Mucosa of descending colon (tissue), 3 donors: ENCODE measurements at regions not wholly inside any gene's neighbourhood (a gene's known extent, or its start where the extent isn't known, plus 50 kb on each side); places are given as distances from the start of the nearest gene placed in this dataset.
"Not testable (repeated sequence)": the region's sequence is repeated elsewhere in the genome, so short reads cannot be mapped to it uniquely, and the experiment has no call there.

Source experiments
- ATAC-seq: fragments of 200-7000 bp; cut with Tn5 transposase; one replicate; pipeline ENCODE4 v1.9.1; 2020; ENCODE audit warnings: mild to moderate bottlenecking, moderate library complexity
- DNase-seq, 3 donors: peaks; one replicate each; pipeline ENCODE4 v3.0.0-alpha.2; 2020
- H3K36me3 ChIP-seq: fragments of 200-600 bp; one replicate; pipeline ENCODE4 v1.8.0; 2021; ENCODE audit warnings: low read depth, mild to moderate bottlenecking
- H3K4me1 ChIP-seq: fragments of 200-600 bp; one replicate; pipeline ENCODE4 v1.8.0; 2021; ENCODE audit warnings: low read depth, mild to moderate bottlenecking
- H3K4me3 ChIP-seq: fragments of 200-600 bp; one replicate; pipeline ENCODE4 v1.8.0; 2021; ENCODE audit warnings: mild to moderate bottlenecking
- H3K9me3 ChIP-seq: fragments of 200-600 bp; one replicate; pipeline ENCODE4 v1.8.0; 2021; ENCODE audit warnings: mild to moderate bottlenecking
- CTCF ChIP-seq: fragments of 200-600 bp; IDR thresholded peaks from one replicate; pipeline ENCODE4 v1.8.0; 2022; ENCODE audit warnings: antibody characterized with exemption, mild to moderate bottlenecking
- intact Hi-C, 2 donors: fragments of 100-400 bp; cut with DNase I in 1 of 2; cut with micrococcal nuclease in 1 of 2; formaldehyde crosslinking; loops; one replicate each; pipeline versions ENCODE4 v1.11.0 to v1.11.1; 2022; cut with DNase I, micrococcal nuclease
- donor health status: DM: no; HTN: no; CAD: no; lungs with moderate emphysema.
- donor health status: DM: no; HTN: no; CAD: no.
- donor health status: DM: no; HTN: yes; CAD: no.

DNA sequence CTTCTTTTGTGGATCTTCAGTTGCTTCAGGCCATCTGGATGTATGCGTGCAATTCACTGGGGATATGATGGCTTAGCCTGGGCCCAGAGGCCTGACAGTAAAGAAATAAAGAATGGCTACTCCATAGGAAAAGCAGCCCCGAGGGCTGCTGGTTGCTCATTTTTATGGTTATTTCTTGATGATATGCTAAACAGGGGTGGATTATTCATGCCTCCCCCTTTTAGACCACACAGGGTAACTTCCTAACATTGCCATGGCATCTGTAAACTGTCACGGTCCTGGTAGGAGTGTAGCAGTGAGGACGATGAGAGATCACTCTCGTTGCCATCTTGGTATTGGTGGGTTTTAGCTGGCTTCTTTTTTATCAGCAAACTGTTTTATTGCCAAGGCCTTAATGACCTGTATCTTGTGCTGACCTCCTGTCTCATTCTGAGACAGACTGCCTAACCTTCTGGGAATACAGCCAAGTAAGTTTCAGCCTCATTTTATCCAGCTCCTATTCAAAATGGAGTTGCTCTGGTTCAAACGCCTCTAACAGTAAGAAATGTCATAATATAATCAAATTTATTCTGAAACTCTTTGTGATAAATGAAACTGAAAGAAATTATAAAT, 60.5 kb downstream of the DSEL start:
- H3K4me1 ChIP-seq = no peaks in the 10 kb centered on the region
- ATAC-seq (no peak), DNase-seq (no peak)
- no peaks in the 10 kb centered on the region for H3K36me3 ChIP-seq
- intact Hi-C loops = no loop called here
- H3K4me3 ChIP-seq = no peak overlapping the region
- H3K9me3 ChIP-seq = no peaks in the 10 kb centered on the region
- no peak for TF ChIP-seq CTCF

DNA sequence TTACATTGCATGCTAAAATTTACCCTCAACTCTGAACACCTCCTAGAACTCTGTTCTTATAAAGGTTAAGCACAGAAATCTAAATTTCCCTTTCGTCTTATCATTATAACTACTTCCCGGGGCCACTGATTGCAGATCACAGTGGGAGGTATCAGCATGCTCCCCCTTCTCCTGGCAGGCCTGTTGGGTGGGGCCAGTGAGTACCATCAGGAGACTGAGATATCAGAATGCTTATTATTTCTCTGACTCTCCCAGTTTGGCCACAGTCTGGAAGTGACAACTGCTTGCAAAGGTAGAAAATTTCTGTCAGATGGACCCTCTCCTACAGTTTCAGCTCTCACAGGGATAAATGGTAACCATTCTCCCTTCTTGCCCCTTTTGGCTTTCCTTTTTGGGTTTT, 62.6 kb downstream of the DSEL start:
- DNase-seq = no peak
- H3K4me3 ChIP-seq = no peak overlapping the region
- no peaks in the 10 kb centered on the region for H3K36me3 ChIP-seq
- no peaks in the 10 kb centered on the region for H3K9me3 ChIP-seq
- no peaks in the 10 kb centered on the region for H3K4me1 ChIP-seq
- ATAC-seq = no peak
- intact Hi-C loops = no loop called here
- no peak for TF ChIP-seq CTCF

DNA sequence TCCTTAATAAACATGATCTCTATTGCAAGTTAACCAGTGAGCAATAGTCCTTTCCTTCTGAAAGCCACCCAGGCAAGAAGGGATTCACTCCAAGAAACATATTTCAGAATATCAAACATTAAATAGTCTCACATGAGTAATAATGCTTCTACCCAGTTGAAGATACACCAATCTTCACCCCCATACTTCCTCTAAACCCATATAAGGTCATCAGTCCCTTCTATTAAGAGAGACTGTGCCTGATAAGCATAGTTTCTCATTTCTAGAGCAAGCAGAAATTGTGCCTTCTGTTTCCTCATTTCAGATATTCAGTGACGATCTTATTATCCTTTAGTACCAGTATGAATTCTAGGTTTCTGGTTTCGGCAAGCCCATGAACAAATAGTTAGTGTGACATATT, 64.6 kb downstream of the DSEL start:
- TF ChIP-seq CTCF = no peak

GRCh38 chr18:67451101-67451500, 65.4 kb downstream of the DSEL start:
- H3K4me3 ChIP-seq, intact Hi-C loops, H3K4me1 ChIP-seq, ATAC-seq, DNase-seq, H3K9me3 ChIP-seq, H3K36me3 ChIP-seq: not testable (repeated sequence)

More for the DNA sequence above, 64.6 kb downstream of the DSEL start:
- H3K4me1 ChIP-seq = no peaks in the 10 kb centered on the region
- H3K4me3 ChIP-seq = no peak overlapping the region
- no peak for ATAC-seq
- H3K9me3 ChIP-seq = no peaks in the 10 kb centered on the region
- H3K36me3 ChIP-seq = no peaks in the 10 kb centered on the region
- intact Hi-C loops = no loop called here
- no peak for DNase-seq

GRCh38 chr18:67433971-67434370, 82.5 kb downstream of the DSEL start:
- no peaks in the 10 kb centered on the region for H3K4me1 ChIP-seq
- ATAC-seq = no peak
- no peak for DNase-seq
- TF ChIP-seq CTCF = no peak
- no peaks in the 10 kb centered on the region for H3K9me3 ChIP-seq
- H3K36me3 ChIP-seq = no peaks in the 10 kb centered on the region
- no peak overlapping the region for H3K4me3 ChIP-seq
- intact Hi-C loops = no loop called here

DNA sequence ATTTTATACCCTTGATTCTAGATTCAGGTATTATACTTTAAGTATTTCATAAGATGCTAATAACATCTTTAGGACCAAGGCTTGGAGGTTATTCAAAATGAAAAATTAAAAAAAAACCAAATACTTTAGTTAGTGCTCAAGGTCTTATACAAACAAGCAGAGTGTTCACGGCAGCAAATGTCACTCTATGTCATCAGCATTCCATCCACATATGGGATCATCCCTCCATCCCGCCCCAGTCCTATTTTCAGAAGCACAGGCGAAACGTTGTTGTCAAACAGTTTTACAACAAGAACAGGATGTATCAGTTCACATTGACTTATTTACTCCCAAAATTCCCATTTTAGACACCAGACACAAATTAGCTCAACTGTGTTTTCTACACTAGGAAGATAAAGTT, 83.7 kb downstream of the DSEL start:
- no peaks in the 10 kb centered on the region for H3K4me1 ChIP-seq
- ATAC-seq (no peak), DNase-seq (no peak)
- no peaks in the 10 kb centered on the region for H3K9me3 ChIP-seq
- TF ChIP-seq CTCF = no peak
- no peak overlapping the region for H3K4me3 ChIP-seq
- H3K36me3 ChIP-seq = no peaks in the 10 kb centered on the region
- intact Hi-C loops = no loop called here
